GM12873 (cell line): ENCODE measurements at regions not wholly inside any gene's neighbourhood (a gene's known extent, or its start where the extent isn't known, plus 50 kb on each side); places are given as distances from the start of the nearest gene placed in this dataset.

Experiments
- TF ChIP-seq, protein P1 (sequence below): IDR thresholded peaks from 2 replicates; pipeline ENCODE4 v1.5.1; 2012; ENCODE audit warnings: low read depth, mild to moderate bottlenecking, moderate library complexity, low read length, control low read depth; ENCODE audit not compliant: insufficient read depth; ENCODE audit errors: missing control alignments

DNA sequence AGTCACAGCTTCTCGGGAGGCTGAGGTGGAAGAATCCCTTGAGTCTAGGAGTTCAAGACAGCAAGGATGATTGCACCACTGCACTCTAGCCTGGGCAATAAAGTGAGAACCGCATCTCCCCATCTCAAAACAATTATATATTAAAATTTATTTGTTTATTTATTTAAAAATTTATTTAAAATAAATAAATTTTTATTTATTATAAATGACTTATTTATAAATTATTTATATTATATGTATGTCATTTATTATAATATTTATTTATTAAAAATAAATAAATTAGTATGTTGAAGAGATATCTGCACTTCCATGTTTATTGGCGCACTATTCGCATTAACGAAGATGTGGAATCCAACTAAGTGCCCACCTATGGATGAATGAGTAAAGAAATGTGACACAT lies 683.2 kb upstream of the BRINP3 start:
- TF ChIP-seq, protein P1, sequence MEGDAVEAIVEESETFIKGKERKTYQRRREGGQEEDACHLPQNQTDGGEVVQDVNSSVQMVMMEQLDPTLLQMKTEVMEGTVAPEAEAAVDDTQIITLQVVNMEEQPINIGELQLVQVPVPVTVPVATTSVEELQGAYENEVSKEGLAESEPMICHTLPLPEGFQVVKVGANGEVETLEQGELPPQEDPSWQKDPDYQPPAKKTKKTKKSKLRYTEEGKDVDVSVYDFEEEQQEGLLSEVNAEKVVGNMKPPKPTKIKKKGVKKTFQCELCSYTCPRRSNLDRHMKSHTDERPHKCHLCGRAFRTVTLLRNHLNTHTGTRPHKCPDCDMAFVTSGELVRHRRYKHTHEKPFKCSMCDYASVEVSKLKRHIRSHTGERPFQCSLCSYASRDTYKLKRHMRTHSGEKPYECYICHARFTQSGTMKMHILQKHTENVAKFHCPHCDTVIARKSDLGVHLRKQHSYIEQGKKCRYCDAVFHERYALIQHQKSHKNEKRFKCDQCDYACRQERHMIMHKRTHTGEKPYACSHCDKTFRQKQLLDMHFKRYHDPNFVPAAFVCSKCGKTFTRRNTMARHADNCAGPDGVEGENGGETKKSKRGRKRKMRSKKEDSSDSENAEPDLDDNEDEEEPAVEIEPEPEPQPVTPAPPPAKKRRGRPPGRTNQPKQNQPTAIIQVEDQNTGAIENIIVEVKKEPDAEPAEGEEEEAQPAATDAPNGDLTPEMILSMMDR, result no peak

DNA sequence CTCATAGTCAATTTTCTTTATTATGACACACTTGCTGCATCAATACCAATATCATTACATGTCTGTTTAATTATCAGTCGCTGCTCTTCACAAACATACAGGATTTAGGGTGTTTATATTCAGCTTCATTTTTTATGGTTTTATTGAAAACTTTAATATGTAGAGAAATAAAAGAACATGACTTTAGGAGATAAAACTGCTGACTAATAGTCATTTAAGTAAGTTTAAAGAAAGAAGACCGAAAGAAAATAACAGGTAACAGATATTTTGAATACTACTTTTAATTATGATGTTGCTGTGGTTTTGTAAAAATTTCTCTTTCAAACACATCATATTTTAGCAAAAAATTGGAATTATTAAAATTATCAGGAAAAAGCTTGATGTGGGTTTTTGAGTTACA lies 685.1 kb upstream of the BRINP3 start:
- TF ChIP-seq, protein P1, result no peak

DNA sequence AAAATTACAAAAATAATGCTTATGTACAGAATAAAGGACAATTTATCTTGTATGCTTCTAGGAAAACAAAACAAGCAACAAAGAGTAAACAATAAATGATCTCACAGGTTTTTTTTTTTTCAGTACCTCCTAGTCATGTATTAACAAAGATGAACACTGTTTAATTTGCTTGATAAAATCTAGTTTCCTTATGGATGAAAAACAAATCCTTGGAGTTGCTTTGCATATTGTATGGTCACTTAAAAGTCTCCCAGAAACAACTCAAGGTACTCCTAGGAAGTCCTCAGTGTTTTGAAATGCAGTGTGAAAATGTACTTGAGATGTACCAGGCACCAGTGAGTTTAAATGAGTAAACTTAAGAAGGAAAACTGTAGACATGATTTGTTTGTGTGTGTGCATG lies 686.0 kb upstream of the BRINP3 start:
- TF ChIP-seq, protein P1, result no peak

DNA sequence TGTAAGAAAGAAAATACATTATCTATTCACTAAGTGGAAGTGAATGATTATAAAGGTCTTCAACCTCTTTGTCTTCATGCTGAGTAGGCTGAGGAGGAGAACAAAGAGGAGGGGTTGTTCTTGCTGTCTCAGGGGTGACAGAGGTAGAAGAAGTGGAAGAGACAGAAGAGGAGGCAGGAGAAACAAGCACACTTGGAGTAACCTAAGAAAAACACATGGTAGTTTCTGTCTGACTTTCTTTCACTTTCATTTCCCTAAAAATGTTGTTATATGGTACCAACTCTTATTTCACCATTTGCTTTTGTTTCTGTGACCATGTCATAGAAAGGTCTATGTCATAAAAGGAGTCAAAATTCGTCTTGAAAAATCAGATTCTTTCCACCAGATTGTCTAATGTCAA lies 696.6 kb upstream of the BRINP3 start:
- TF ChIP-seq, protein P1, result no peak

DNA sequence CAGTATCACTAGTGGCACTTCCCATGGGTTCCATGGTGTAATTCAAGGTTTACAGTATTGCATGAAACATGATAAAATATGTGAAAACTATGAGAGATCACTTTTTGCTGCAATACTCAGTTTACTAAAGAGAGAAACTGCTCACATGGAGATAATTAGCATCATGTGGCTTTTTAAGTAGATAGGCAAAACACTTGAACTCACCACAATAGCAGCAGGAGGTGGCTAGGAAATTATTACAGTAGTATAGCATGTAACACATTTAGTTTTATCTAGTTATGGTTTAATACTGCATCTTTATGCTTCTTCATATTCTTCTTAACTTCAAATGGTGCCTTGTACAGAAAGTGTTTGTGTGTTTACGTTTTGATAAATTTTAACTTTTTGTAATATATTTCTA lies 698.5 kb upstream of the BRINP3 start:
- TF ChIP-seq, protein P1, result no peak

DNA sequence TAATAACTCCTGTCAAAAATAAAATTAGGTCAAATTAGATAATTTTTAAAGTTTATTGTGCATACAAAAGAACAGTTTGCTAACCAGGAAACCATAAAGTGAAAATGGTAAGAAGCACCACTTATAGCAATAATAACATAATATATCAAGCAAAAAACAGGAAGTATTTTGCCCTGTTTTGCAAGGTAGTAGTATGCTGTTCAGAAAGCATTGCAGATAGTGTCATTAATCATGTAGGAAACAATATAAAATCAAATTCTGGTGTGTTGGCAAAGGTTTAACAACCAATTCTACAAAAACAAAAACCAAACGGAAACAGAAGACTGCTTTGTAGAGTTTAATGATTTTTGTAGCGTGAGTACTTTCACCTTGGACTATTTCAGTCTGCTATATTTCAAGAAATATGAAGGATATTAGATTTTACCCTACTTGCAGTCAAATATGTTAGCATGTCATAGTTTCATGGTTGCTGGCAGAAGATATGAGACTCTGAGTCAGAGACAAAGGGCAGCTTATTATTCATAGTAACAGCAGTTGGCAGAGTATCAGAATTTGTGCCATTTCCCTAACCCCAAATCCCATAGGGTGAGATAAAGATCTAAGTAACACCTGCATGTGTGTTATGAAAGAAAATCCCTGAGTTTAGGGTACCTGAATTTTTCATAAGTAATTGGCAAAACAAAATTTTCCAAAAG lies 729.0 kb upstream of the BRINP3 start:
- TF ChIP-seq, protein P1, result no peak

DNA sequence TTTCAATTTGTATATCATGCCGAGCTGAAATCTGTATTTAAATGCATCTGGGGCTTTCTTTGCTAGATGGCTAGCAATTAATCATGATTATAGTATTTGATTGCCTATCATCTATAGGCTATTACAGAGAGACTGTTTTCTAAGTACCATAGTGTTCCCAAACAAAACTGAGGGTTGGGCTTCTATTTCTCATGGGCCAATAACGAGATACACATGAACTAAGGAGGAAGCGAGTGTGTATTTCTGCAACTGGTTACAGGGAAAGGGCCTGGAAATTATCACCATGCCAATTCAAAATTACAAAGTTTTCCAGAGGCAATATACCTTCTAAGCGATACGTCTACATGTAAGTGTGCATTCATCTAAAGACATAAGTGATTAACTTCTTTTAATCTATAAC lies 744.5 kb upstream of the BRINP3 start:
- TF ChIP-seq, protein P1, result no peak
